Endothelial cell (in vitro differentiated cells): ENCODE measurements at regions not wholly inside any gene's neighbourhood (a gene's known extent, or its start where the extent isn't known, plus 50 kb on each side); places are given as distances from the start of the nearest gene placed in this dataset.

Experiments
- DNase-seq: peaks from one replicate; pipeline ENCODE4 v3.0.0; 2021; ENCODE audit warnings: low spot score
- H3K27ac Mint-ChIP-seq: one replicate; pipeline ENCODE4 v1.8.0; 2021; ENCODE audit warnings: mixed read lengths, inconsistent platforms; ENCODE audit not compliant: unreplicated experiment
- H3K27me3 Mint-ChIP-seq: one replicate; pipeline ENCODE4 v1.8.0; 2021; ENCODE audit warnings: mild to moderate bottlenecking, moderate library complexity, mixed read lengths, inconsistent platforms; ENCODE audit not compliant: unreplicated experiment
- H3K36me3 Mint-ChIP-seq: one replicate; pipeline ENCODE4 v1.8.0; 2021; ENCODE audit warnings: mild to moderate bottlenecking, low read depth, mixed read lengths, inconsistent platforms; ENCODE audit not compliant: unreplicated experiment
- H3K4me1 Mint-ChIP-seq: one replicate; pipeline ENCODE4 v1.8.0; 2021; ENCODE audit warnings: mild to moderate bottlenecking, mixed read lengths, inconsistent platforms; ENCODE audit not compliant: unreplicated experiment
- H3K4me3 Mint-ChIP-seq: one replicate; pipeline ENCODE4 v1.8.0; 2021; ENCODE audit warnings: mild to moderate bottlenecking, mixed read lengths, inconsistent platforms; ENCODE audit not compliant: unreplicated experiment
- H3K9me3 Mint-ChIP-seq: one replicate; pipeline ENCODE4 v1.8.0; 2021; ENCODE audit warnings: mixed read lengths, inconsistent platforms; ENCODE audit not compliant: unreplicated experiment
- TF ChIP-seq, protein P1 (sequence below): fragments of 200-600 bp; sonication (generic); IDR thresholded peaks from one replicate; pipeline ENCODE4 v1.5.0; 2021; ENCODE audit warnings: antibody characterized with exemption; ENCODE audit not compliant: unreplicated experiment

DNA sequence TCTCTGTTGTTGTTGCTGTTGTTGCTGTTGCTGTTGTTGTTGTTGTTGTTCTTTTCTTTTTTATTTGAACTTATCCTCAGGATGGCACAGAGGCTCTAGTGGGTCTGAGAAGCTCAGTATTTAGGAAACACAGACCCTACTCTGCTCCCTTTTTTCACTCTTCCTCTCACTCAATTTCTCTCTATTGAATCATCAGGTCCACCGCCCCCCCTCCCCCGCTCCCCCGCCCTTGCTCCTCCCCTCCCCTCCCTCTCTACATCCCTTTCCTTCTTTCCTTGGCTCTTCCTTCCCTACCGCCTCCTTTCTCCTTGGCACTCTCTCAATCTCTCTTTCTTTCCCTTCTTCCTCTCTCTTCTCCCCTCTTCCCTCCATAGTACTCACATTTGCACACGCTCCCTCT lies 218.5 kb upstream of the ZC3H12A start:
- TF ChIP-seq, protein P1, sequence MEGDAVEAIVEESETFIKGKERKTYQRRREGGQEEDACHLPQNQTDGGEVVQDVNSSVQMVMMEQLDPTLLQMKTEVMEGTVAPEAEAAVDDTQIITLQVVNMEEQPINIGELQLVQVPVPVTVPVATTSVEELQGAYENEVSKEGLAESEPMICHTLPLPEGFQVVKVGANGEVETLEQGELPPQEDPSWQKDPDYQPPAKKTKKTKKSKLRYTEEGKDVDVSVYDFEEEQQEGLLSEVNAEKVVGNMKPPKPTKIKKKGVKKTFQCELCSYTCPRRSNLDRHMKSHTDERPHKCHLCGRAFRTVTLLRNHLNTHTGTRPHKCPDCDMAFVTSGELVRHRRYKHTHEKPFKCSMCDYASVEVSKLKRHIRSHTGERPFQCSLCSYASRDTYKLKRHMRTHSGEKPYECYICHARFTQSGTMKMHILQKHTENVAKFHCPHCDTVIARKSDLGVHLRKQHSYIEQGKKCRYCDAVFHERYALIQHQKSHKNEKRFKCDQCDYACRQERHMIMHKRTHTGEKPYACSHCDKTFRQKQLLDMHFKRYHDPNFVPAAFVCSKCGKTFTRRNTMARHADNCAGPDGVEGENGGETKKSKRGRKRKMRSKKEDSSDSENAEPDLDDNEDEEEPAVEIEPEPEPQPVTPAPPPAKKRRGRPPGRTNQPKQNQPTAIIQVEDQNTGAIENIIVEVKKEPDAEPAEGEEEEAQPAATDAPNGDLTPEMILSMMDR: no peak
- H3K27me3 Mint-ChIP-seq: peaks cover 2% of the 10 kb centered on the region
- peaks cover 3% of the 10 kb centered on the region for H3K4me1 Mint-ChIP-seq
- no peak overlapping the region for H3K27ac Mint-ChIP-seq
- no peaks in the 10 kb centered on the region for H3K36me3 Mint-ChIP-seq
- no peaks in the 10 kb centered on the region for H3K9me3 Mint-ChIP-seq
- no peak overlapping the region for H3K4me3 Mint-ChIP-seq
- DNase-seq: no peak

DNA sequence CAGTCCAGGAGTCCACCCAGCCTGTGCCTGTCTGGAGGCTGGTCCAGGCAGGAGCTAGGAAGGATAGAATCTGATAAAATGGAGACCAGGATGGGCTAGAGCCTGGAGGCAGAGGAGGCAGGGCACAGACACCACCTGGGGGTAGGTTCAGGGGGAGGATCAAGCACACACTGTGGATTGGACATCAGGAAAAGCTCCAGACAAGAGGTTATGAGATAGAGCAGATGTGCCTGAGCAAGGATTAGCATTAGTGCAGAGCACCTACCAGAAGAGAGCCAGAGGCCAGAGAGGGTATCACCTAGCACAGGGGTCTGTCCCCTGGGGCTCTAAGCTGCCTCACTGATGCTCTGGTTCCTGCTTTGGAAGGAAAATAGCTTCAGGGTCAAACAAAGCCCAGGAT lies 216.7 kb upstream of the ZC3H12A start:
- Mint-ChIP-seq H3K36me3 (no peaks in the 10 kb centered on the region), H3K27ac (no peak overlapping the region), H3K4me3 (no peak overlapping the region), H3K9me3 (no peaks in the 10 kb centered on the region), H3K4me1 (peaks cover 3% of the 10 kb centered on the region), H3K27me3 (peaks cover 2% of the 10 kb centered on the region)
- DNase-seq: no peak
- TF ChIP-seq, protein P1: no peak

DNA sequence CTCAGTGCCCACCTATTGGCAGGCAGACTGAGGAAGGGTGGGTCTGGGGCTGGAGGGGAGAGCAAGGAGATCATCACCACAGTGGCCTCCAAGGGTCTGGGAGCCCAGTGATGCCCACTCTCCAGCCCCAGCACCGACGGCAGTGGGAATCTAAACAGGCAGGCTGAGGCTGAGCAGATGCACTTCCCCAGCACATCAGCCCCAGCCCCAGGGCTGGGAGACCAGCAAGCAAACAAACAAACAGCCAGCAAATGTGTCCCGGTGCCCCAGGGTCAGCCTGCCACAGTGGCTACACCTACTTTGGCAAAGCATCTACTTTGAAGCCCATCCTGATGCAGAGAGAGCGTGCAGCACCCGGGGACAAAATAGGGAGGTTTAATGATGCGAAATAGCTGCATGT lies 216.3 kb upstream of the ZC3H12A start:
- peaks cover 3% of the 10 kb centered on the region for H3K4me1 Mint-ChIP-seq
- no peak overlapping the region for H3K4me3 Mint-ChIP-seq
- no peak for DNase-seq

DNA sequence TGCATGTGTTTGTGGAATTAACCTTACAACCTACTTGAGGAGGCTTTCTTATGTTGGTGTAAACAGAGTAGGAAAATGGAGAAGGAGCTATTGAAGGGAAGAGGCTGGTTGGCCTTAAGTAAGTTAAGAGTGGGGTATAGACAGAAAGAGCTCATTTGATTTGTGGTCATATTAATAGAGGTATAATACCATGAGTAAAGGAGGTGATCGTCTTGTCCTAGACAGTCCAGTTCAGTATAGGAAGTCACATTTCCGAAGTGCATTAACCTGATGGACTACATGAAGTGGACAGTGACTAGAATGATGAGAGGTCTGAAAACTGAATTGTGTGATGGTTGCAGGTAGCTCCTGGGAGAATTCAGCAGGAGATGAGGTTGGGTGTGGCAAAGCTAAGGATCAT lies 215.4 kb upstream of the ZC3H12A start:
- H3K27me3 Mint-ChIP-seq: peaks cover 2% of the 10 kb centered on the region

More for the DNA sequence above, 216.3 kb upstream of the ZC3H12A start:
- H3K36me3 Mint-ChIP-seq: no peaks in the 10 kb centered on the region
- peaks cover 2% of the 10 kb centered on the region for H3K27me3 Mint-ChIP-seq
- H3K9me3 Mint-ChIP-seq: no peaks in the 10 kb centered on the region
- TF ChIP-seq, protein P1: no peak
- H3K27ac Mint-ChIP-seq: no peak overlapping the region

DNA sequence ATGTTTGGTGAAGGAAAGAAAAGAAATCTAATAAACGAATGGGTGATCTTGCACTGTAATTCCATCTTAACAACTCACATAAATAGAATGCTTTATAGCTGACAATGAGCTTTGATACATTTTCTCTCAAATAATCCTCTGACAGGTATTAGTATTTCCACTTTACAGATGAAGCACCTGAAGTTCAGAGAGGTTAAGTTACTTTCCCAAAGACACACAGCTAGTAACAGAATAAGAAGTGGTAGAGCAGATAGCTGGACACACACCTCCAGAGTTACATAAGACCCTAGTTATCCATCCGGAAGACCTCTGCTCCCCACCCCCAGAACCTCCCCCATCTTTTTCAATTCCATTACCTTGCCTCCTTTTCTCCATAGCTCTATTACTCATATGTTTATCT lies 213.3 kb upstream of the ZC3H12A start:
- Mint-ChIP-seq H3K4me1 (no peaks in the 10 kb centered on the region), H3K27ac (no peak overlapping the region), H3K9me3 (no peaks in the 10 kb centered on the region), H3K36me3 (no peaks in the 10 kb centered on the region), H3K4me3 (no peak overlapping the region), H3K27me3 (peaks cover 2% of the 10 kb centered on the region)
- DNase-seq: no peak
- TF ChIP-seq, protein P1: no peak

More for the DNA sequence above, 215.4 kb upstream of the ZC3H12A start:
- Mint-ChIP-seq H3K36me3 (no peaks in the 10 kb centered on the region), H3K4me1 (peaks cover 3% of the 10 kb centered on the region), H3K27ac (no peak overlapping the region), H3K9me3 (no peaks in the 10 kb centered on the region), H3K4me3 (no peak overlapping the region)
- no peak for DNase-seq
- TF ChIP-seq, protein P1: no peak
